ENCODE measurements at regions not wholly inside any gene's neighbourhood (a gene's known extent, or its start where the extent isn't known, plus 50 kb on each side); places are given as distances from the start of the nearest gene placed in this dataset.

GRCh38 chr4:25493466-25493865, 116.4 kb downstream of the ANAPC4 start:
- H3K9me3 ChIP-seq (ENCODE audit: control insufficient read depth in 1 of 2, insufficient read depth in 1 of 2, low read depth in 1 of 2, low read length in 2 of 2): no peaks in the 10 kb centered on the region
- CTCF ChIA-PET: no interaction called here
- H2AFZ ChIP-seq (ENCODE audit: low read depth, low read length, poor library complexity, severe bottlenecking): no peak overlapping the region
- no peak for TF ChIP-seq ZNF274 (IDR thresholded peaks at IDR 0.05; ENCODE audit: low read depth, low read length)
- TF ChIP-seq FOSL1 (IDR thresholded peaks at IDR 0.05; ENCODE audit: low read depth): no peak
- no peak for TF ChIP-seq MAX (IDR thresholded peaks at IDR 0.05)
- TF ChIP-seq SRF (IDR thresholded peaks at IDR 0.05; ENCODE audit: low read depth): no peak
- no peak for TF ChIP-seq TCF7L2 (IDR thresholded peaks at IDR 0.05; ENCODE audit: borderline replicate concordance, extremely low read depth, insufficient read depth, insufficient read length)
- TF ChIP-seq SIN3A (IDR thresholded peaks at IDR 0.05; ENCODE audit: low read depth): no peak
- no peak for TF ChIP-seq EGR1 (IDR thresholded peaks at IDR 0.05; ENCODE audit: low read depth)
- TF ChIP-seq CEBPB (IDR thresholded peaks at IDR 0.05; ENCODE audit: low read depth): no peak
- no peak for TF ChIP-seq ATF3 (IDR thresholded peaks at IDR 0.05)
- TF ChIP-seq YY1 (IDR thresholded peaks at IDR 0.05; ENCODE audit: extremely low read depth, insufficient replicate concordance, low read depth, low read length): no peak
- no peak for TF ChIP-seq RAD21 (IDR thresholded peaks at IDR 0.05; ENCODE audit: low read depth)
- no peak for TF ChIP-seq JUND (IDR thresholded peaks at IDR 0.05)
- no peak for TF ChIP-seq POLR2A (IDR thresholded peaks at IDR 0.05; ENCODE audit: borderline replicate concordance, extremely low read depth, insufficient read depth, insufficient read length)
- POLR2A ChIA-PET: no interaction called here
- no peaks in the 10 kb centered on the region for H4K20me1 ChIP-seq (ENCODE audit: insufficient read depth)
- RAD21 ChIA-PET (ENCODE audit: low non-redundant PET in 1 of 2, low total read pairs in 2 of 2, uncharacterized antibody in 2 of 2, unreplicated experiment in 2 of 2): no interaction called here
- BruUV-seq (replicated peaks): no TSS peak
- H3K36me3 ChIP-seq (ENCODE audit: control insufficient read depth in 1 of 2, insufficient read depth in 2 of 2, low read length in 2 of 2): no peaks in the 10 kb centered on the region
- H3K9me2 ChIP-seq (ENCODE audit: insufficient read depth): no peaks in the 10 kb centered on the region
- H3K4me3 ChIP-seq (replicated peaks in 1 of 2; ENCODE audit: low read depth in 1 of 2, low read length in 2 of 2): no peak overlapping the region
- H3K9ac ChIP-seq (ENCODE audit: low read length): no peak overlapping the region
- no peak overlapping the region for H3K27ac ChIP-seq (ENCODE audit: low read depth, low read length)
- H3K27me3 ChIP-seq (ENCODE audit: insufficient read depth, low read length): no peaks in the 10 kb centered on the region
- no peak overlapping the region for H3K4me2 ChIP-seq (ENCODE audit: low read length)
- H3K4me1 ChIP-seq (ENCODE audit: control insufficient read depth in 1 of 2, insufficient read depth in 2 of 2, low read length in 2 of 2): no peaks in the 10 kb centered on the region
- ATAC-seq (no peak), DNase-seq (ENCODE audit: low read depth, low spot score) (no peak)
- intact Hi-C loops (cut with micrococcal nuclease): no loop called here
- H3K79me2 ChIP-seq (ENCODE audit: insufficient read depth, low read length): no peaks in the 10 kb centered on the region

GRCh38 chr4:25494166-25494565, 117.1 kb downstream of the ANAPC4 start:
- intact Hi-C loops (cut with micrococcal nuclease): no loop called here
- BruUV-seq (replicated peaks): no TSS peak
- H3K36me3 ChIP-seq (ENCODE audit: control insufficient read depth in 1 of 2, insufficient read depth in 2 of 2, low read length in 2 of 2): no peaks in the 10 kb centered on the region
- no peak overlapping the region for H3K4me2 ChIP-seq (ENCODE audit: low read length)
- DNase-seq (ENCODE audit: low read depth, low spot score): no peak
- H3K4me1 ChIP-seq (ENCODE audit: control insufficient read depth in 1 of 2, insufficient read depth in 2 of 2, low read length in 2 of 2): no peaks in the 10 kb centered on the region
- H3K4me3 ChIP-seq (replicated peaks in 1 of 2; ENCODE audit: low read depth in 1 of 2, low read length in 2 of 2): no peak overlapping the region
- no peaks in the 10 kb centered on the region for H3K9me3 ChIP-seq (ENCODE audit: control insufficient read depth in 1 of 2, insufficient read depth in 1 of 2, low read depth in 1 of 2, low read length in 2 of 2)
- H3K9me2 ChIP-seq (ENCODE audit: insufficient read depth): no peaks in the 10 kb centered on the region
- ChIA-PET POLR2A (no interaction called here), CTCF (no interaction called here), RAD21 (ENCODE audit: low non-redundant PET in 1 of 2, low total read pairs in 2 of 2, uncharacterized antibody in 2 of 2, unreplicated experiment in 2 of 2) (no interaction called here)
- no peak overlapping the region for H3K9ac ChIP-seq (ENCODE audit: low read length)
- H3K27me3 ChIP-seq (ENCODE audit: insufficient read depth, low read length): no peaks in the 10 kb centered on the region
- H2AFZ ChIP-seq (ENCODE audit: low read depth, low read length, poor library complexity, severe bottlenecking): no peak overlapping the region
- no peaks in the 10 kb centered on the region for H3K79me2 ChIP-seq (ENCODE audit: insufficient read depth, low read length)
- ATAC-seq: no peak
- no peaks in the 10 kb centered on the region for H4K20me1 ChIP-seq (ENCODE audit: insufficient read depth)
- no peak overlapping the region for H3K27ac ChIP-seq (ENCODE audit: low read depth, low read length)
- no peak for TF ChIP-seq JUND (IDR thresholded peaks at IDR 0.05)
- no peak for TF ChIP-seq RAD21 (IDR thresholded peaks at IDR 0.05; ENCODE audit: low read depth)
- no peak for TF ChIP-seq REST (IDR thresholded peaks at IDR 0.05; ENCODE audit: low read depth)
- TF ChIP-seq EZH2 (IDR thresholded peaks at IDR 0.05): no peak
- TF ChIP-seq SRF (IDR thresholded peaks at IDR 0.05; ENCODE audit: low read depth): no peak
- TF ChIP-seq ATF3 (IDR thresholded peaks at IDR 0.05): no peak
- TF ChIP-seq ZNF274 (IDR thresholded peaks at IDR 0.05; ENCODE audit: low read depth, low read length): no peak
- no peak for TF ChIP-seq POLR2AphosphoS5 (IDR thresholded peaks at IDR 0.05; ENCODE audit: low read depth, low read length)
